Fibroblast of skin of left quadriceps (primary cell): ENCODE measurements at regions not wholly inside any gene's neighbourhood (a gene's known extent, or its start where the extent isn't known, plus 50 kb on each side); places are given as distances from the start of the nearest gene placed in this dataset.

Source experiments
- DNase-seq, 2 experiments: peaks; one replicate each; pipeline ENCODE4 v3.0.0-alpha.2; 2013; ENCODE audit warnings: low read depth in 2 of 2

- DNase-seq = no peak
Observed at GRCh38 chr2:64402876-64403275, 51.1 kb upstream of the LGALSL start.

DNA sequence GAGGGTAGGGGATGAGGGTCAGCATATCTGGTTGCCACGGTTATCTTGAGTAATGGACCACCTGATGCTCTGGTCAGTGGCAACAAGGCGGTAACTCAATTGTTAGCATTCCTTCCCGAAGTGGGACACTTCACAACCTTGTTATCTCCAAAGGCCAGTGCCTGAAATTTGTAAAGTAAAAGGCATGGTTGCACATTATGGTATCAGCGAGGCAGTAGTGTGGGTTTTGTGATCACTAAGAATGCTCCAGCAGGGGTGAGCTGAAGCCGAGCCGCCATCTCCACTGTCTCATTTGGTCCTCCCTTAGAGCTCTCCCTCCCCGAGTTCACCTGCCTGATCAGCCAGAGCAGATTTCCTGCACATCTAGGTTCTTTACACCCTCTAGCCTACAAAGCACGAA is 50.5 kb upstream of the LGALSL start:
- no peak for DNase-seq

GRCh38 chr2:64404002-64404731 is 49.8 kb upstream of the LGALSL start:
- peak; percentile 39 to 40 for DNase-seq
